ENCODE measurements at regions not wholly inside any gene's neighbourhood (a gene's known extent, or its start where the extent isn't known, plus 50 kb on each side); places are given as distances from the start of the nearest gene placed in this dataset.
A peak's percentile ranks its signal among the peaks of the same experiment; 100 is the strongest.

GRCh38 chr7:47724335-47724982 is 142.5 kb upstream of the TNS3 start:
- TF ChIP-seq POLR2A (IDR thresholded peaks at IDR 0.05) = no peak
- TF ChIP-seq CTCF (IDR thresholded peaks at IDR 0.05) = no peak
- H3K4me3 ChIP-seq (ENCODE audit: low read depth, poor library complexity, severe bottlenecking) = no peak overlapping the region
- peak in 1 of 2 donors; percentile 70 for DNase-seq (ENCODE audit: low spot score in 2 of 2)
- 79 to 86% methylated on average over 12 of the region's 12 CpGs for WGBS, 2 donors
- intact Hi-C loops (cut with DNase I; ENCODE audit: low total_unique reads) = no loop called here

- intact Hi-C loops (cut with DNase I; ENCODE audit: low total_unique reads) = no loop called here
- H3K4me3 ChIP-seq (ENCODE audit: low read depth, poor library complexity, severe bottlenecking) = no peak overlapping the region
- TF ChIP-seq CTCF (IDR thresholded peaks at IDR 0.05) = no peak
- no peak for TF ChIP-seq POLR2A (IDR thresholded peaks at IDR 0.05)
- peak in 1 of 2 donors; percentile 70 for DNase-seq (ENCODE audit: low spot score in 2 of 2)
- 93 to 94% methylated on average over 8 of the region's 8 CpGs for WGBS, 2 donors
Measured at GRCh38 chr7:47722126-47722525, 140.2 kb upstream of the TNS3 start.

GRCh38 chr7:47721670-47722069 is 139.8 kb upstream of the TNS3 start:
- DNase-seq (ENCODE audit: low spot score in 2 of 2) = peak in 1 of 2 donors; percentile 62
- intact Hi-C loops (cut with DNase I; ENCODE audit: low total_unique reads) = no loop called here
- 93 to 95% methylated on average over 9 of the region's 9 CpGs for WGBS, 2 donors

GRCh38 chr7:47720907-47721244 is 139.0 kb upstream of the TNS3 start:
- DNase-seq (ENCODE audit: low spot score in 2 of 2) = no peak
- intact Hi-C loops (cut with DNase I; ENCODE audit: low total_unique reads) = no loop called here
- WGBS, 2 donors = 91 to 96% methylated on average over 8 of the region's 8 CpGs
- no peak for TF ChIP-seq CTCF (IDR thresholded peaks at IDR 0.05)
- no peak for TF ChIP-seq POLR2A (IDR thresholded peaks at IDR 0.05)
- no peak overlapping the region for H3K4me3 ChIP-seq (ENCODE audit: low read depth, poor library complexity, severe bottlenecking)

More at GRCh38 chr7:47721670-47722069, 139.8 kb upstream of the TNS3 start:
- TF ChIP-seq POLR2A (IDR thresholded peaks at IDR 0.05) (no peak), CTCF (IDR thresholded peaks at IDR 0.05) (no peak)
- no peak overlapping the region for H3K4me3 ChIP-seq (ENCODE audit: low read depth, poor library complexity, severe bottlenecking)

GRCh38 chr7:47720141-47720906 is 138.4 kb upstream of the TNS3 start:
- no peak for TF ChIP-seq POLR2A (IDR thresholded peaks at IDR 0.05)
- TF ChIP-seq CTCF (IDR thresholded peaks at IDR 0.05) = no peak
- intact Hi-C loops (cut with DNase I; ENCODE audit: low total_unique reads) = no loop called here
- 48 to 50% methylated on average over 12 of the region's 12 CpGs for WGBS, 2 donors
- DNase-seq (ENCODE audit: low spot score in 2 of 2) = peak; percentile 53 to 86
- no peak overlapping the region for H3K4me3 ChIP-seq (ENCODE audit: low read depth, poor library complexity, severe bottlenecking)

Measured in lower leg skin (tissue), 4 donors.